WTC11 (cell line): ENCODE measurements at regions not wholly inside any gene's neighbourhood (a gene's known extent, or its start where the extent isn't known, plus 50 kb on each side); places are given as distances from the start of the nearest gene placed in this dataset.

ENCODE experiments used
- ATAC-seq: fragments of 200-7000 bp; cut with Tn5 transposase; 2 replicates; pipeline ENCODE4 v1.10.0; 2021; ENCODE audit warnings: mild to moderate bottlenecking, moderate library complexity
- CTCF ChIA-PET: fragments of 300-600 bp; sonication (Branson Sonifier 250); formaldehyde crosslinking; loops from one replicate; lab custom pipeline; 2021; ENCODE audit warnings: antibody characterized with exemption; lab: Charles Lee
- POLR2A ChIA-PET: fragments of 350-600 bp; sonication (Branson Sonifier 250); formaldehyde crosslinking; loops from one replicate; lab custom pipeline; 2021; ENCODE audit warnings: antibody characterized with exemption; lab: Charles Lee
- DNase-seq: peaks from one replicate; pipeline ENCODE4 v3.0.0; 2021; ENCODE audit warnings: low spot score
- H3K27ac Mint-ChIP-seq: 2 replicates; pipeline ENCODE4 v1.8.0; 2021; ENCODE audit warnings: mixed read lengths
- H3K27me3 Mint-ChIP-seq: 2 replicates; pipeline ENCODE4 v1.8.0; 2021; ENCODE audit warnings: low read depth, mild to moderate bottlenecking, moderate library complexity, mixed read lengths
- H3K36me3 Mint-ChIP-seq: 2 replicates; pipeline ENCODE4 v1.8.0; 2021; ENCODE audit warnings: mixed read lengths
- H3K4me1 Mint-ChIP-seq: 2 replicates; pipeline ENCODE4 v1.8.0; 2022; ENCODE audit warnings: mixed read lengths
- H3K4me3 Mint-ChIP-seq: 2 replicates; pipeline ENCODE4 v1.8.0; 2021; ENCODE audit warnings: mild to moderate bottlenecking, moderate library complexity, mixed read lengths
- H3K9me3 Mint-ChIP-seq: 2 replicates; pipeline ENCODE4 v1.8.0; 2021; ENCODE audit warnings: mixed read lengths
- ATF3 ChIP-seq: sonication (generic); formaldehyde crosslinking; conservative IDR thresholded peaks from 2 replicates; pipeline ENCODE4 v1.8.1; 2022; ENCODE audit warnings: mild to moderate bottlenecking, missing genetic modification reagents
- CBFB ChIP-seq: sonication (generic); formaldehyde crosslinking; IDR thresholded peaks from 2 replicates; pipeline ENCODE4 v1.8.1; 2022; ENCODE audit warnings: mild to moderate bottlenecking, low read depth, missing genetic modification reagents
- ESRRA ChIP-seq: sonication (generic); formaldehyde crosslinking; IDR thresholded peaks from 2 replicates; pipeline ENCODE4 v1.8.1; 2022; ENCODE audit warnings: mild to moderate bottlenecking, missing genetic modification reagents, borderline replicate concordance
- FOXK1 ChIP-seq: sonication (generic); formaldehyde crosslinking; IDR thresholded peaks from 2 replicates; pipeline ENCODE4 v1.8.0; 2022; ENCODE audit warnings: mild to moderate bottlenecking, moderate library complexity, missing genetic modification reagents
- IRF2 ChIP-seq: sonication (generic); formaldehyde crosslinking; IDR thresholded peaks from 2 replicates; pipeline ENCODE4 v1.8.0; 2022; ENCODE audit warnings: low read depth, missing genetic modification reagents, borderline replicate concordance
- JUN ChIP-seq: sonication (generic); formaldehyde crosslinking; IDR thresholded peaks from 2 replicates; pipeline ENCODE4 v1.8.0; 2023; ENCODE audit warnings: mild to moderate bottlenecking, missing genetic modification reagents
- MAX ChIP-seq: sonication (generic); formaldehyde crosslinking; IDR thresholded peaks from 2 replicates; pipeline ENCODE4 v1.8.0; 2022; ENCODE audit warnings: mild to moderate bottlenecking, missing genetic modification reagents
- MXD4 ChIP-seq: fragments of 250-450 bp; sonication (Bioruptor Pico); IDR thresholded peaks from 2 replicates; pipeline ENCODE4 v1.8.0; 2021; ENCODE audit warnings: mild to moderate bottlenecking, moderate library complexity, borderline replicate concordance
- PRRX2 ChIP-seq: fragments of 250-450 bp; sonication (Bioruptor Pico); IDR thresholded peaks from 2 replicates; pipeline ENCODE4 v1.8.0; 2021; ENCODE audit warnings: mild to moderate bottlenecking
- ZNF671 ChIP-seq: fragments of 250-450 bp; sonication (Bioruptor Pico); IDR thresholded peaks from 2 replicates; pipeline ENCODE4 v1.8.0; 2021; ENCODE audit warnings: mild to moderate bottlenecking
- TF ChIP-seq, protein P1 (sequence below): sonication (generic); formaldehyde crosslinking; IDR thresholded peaks from 2 replicates; pipeline ENCODE4 v1.8.1; 2023; ENCODE audit warnings: mild to moderate bottlenecking, missing genetic modification reagents
- TF ChIP-seq, protein P2 (sequence below): fragments of 250-450 bp; sonication (Bioruptor Pico); IDR thresholded peaks from 2 replicates; pipeline ENCODE4 v1.9.0; 2021; ENCODE audit warnings: moderate library complexity, mild to moderate bottlenecking, inconsistent platforms, borderline replicate concordance
- TF ChIP-seq, protein P3 (sequence below): fragments of 250-450 bp; sonication (Bioruptor Pico); IDR thresholded peaks from 2 replicates; pipeline ENCODE4 v1.8.0; 2021; ENCODE audit warnings: mild to moderate bottlenecking
- TF ChIP-seq, protein P4 (sequence below): sonication (generic); formaldehyde crosslinking; IDR thresholded peaks from 2 replicates; pipeline ENCODE4 v1.8.0; 2022; ENCODE audit warnings: mild to moderate bottlenecking, missing genetic modification reagents
- TF ChIP-seq, protein P5 (sequence below): fragments of 250-450 bp; sonication (Bioruptor Pico); conservative IDR thresholded peaks from 2 replicates; pipeline ENCODE4 v1.9.0; 2021; ENCODE audit warnings: mild to moderate bottlenecking
- TF ChIP-seq, protein P6 (sequence below): sonication (generic); formaldehyde crosslinking; IDR thresholded peaks from 2 replicates; pipeline ENCODE4 v1.8.1; 2023; ENCODE audit warnings: mild to moderate bottlenecking, moderate library complexity, missing genetic modification reagents
- TF ChIP-seq, protein P7 (sequence below): sonication (generic); formaldehyde crosslinking; IDR thresholded peaks from 2 replicates; pipeline ENCODE4 v1.8.1; 2023; ENCODE audit warnings: mild to moderate bottlenecking, missing genetic modification reagents

DNA sequence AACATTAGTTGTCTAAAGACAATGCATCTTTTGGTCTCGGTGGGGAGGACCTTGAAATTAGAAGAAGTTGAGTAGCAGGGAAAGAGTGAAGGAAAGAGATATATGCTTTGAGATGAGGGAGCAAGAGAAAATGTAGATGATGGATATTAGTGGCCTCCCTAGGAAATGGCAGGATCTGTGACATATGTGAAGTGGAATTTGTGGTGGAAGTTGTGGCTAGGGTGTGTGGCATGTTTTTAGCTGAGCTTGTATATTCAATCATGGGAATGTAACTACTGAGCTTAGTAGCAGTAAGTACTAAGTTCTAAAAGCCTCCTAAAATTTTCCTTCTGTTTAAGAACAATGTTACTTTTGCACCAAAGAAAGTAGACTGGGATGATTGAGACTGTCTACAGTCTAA lies 382.8 kb upstream of the CTSO start:
- H3K9me3 Mint-ChIP-seq: no peaks in the 10 kb centered on the region; the same call in 1 of the 2 replicates
- ChIA-PET POLR2A (no interaction called here), CTCF (interaction anchor here (0.7 kb wide), 1 partner anchor 42 kb away, joined by 4 read pairs; no protein-coding TSS in a partner anchor)
- H3K27me3 Mint-ChIP-seq: no peaks in the 10 kb centered on the region; the same call in 1 of the 2 replicates
- H3K4me1 Mint-ChIP-seq: peaks cover 14% of the 10 kb centered on the region
- H3K4me3 Mint-ChIP-seq: no peak overlapping the region
- ATAC-seq (no peak), DNase-seq (no peak)
- H3K36me3 Mint-ChIP-seq: no peaks in the 10 kb centered on the region
- TF ChIP-seq FOXK1 (CRISPR knock-in tag) (no peak), CBFB (CRISPR knock-in tag) (no peak), IRF2 (no peak), ATF3 (no peak)
- TF ChIP-seq, protein P1, sequence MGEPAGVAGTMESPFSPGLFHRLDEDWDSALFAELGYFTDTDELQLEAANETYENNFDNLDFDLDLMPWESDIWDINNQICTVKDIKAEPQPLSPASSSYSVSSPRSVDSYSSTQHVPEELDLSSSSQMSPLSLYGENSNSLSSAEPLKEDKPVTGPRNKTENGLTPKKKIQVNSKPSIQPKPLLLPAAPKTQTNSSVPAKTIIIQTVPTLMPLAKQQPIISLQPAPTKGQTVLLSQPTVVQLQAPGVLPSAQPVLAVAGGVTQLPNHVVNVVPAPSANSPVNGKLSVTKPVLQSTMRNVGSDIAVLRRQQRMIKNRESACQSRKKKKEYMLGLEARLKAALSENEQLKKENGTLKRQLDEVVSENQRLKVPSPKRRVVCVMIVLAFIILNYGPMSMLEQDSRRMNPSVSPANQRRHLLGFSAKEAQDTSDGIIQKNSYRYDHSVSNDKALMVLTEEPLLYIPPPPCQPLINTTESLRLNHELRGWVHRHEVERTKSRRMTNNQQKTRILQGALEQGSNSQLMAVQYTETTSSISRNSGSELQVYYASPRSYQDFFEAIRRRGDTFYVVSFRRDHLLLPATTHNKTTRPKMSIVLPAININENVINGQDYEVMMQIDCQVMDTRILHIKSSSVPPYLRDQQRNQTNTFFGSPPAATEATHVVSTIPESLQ (CRISPR knock-in tag): no peak
- TF ChIP-seq, protein P2, sequence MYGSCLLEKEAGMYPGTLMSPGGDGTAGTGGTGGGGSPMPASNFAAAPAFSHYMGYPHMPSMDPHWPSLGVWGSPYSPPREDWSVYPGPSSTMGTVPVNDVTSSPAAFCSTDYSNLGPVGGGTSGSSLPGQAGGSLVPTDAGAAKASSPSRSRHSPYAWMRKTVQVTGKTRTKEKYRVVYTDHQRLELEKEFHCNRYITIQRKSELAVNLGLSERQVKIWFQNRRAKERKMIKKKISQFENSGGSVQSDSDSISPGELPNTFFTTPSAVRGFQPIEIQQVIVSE (CRISPR knock-in tag): no peak
- TF ChIP-seq, protein P3, sequence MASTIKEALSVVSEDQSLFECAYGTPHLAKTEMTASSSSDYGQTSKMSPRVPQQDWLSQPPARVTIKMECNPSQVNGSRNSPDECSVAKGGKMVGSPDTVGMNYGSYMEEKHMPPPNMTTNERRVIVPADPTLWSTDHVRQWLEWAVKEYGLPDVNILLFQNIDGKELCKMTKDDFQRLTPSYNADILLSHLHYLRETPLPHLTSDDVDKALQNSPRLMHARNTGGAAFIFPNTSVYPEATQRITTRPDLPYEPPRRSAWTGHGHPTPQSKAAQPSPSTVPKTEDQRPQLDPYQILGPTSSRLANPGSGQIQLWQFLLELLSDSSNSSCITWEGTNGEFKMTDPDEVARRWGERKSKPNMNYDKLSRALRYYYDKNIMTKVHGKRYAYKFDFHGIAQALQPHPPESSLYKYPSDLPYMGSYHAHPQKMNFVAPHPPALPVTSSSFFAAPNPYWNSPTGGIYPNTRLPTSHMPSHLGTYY (CRISPR knock-in tag): no peak
- TF ChIP-seq, protein P4, sequence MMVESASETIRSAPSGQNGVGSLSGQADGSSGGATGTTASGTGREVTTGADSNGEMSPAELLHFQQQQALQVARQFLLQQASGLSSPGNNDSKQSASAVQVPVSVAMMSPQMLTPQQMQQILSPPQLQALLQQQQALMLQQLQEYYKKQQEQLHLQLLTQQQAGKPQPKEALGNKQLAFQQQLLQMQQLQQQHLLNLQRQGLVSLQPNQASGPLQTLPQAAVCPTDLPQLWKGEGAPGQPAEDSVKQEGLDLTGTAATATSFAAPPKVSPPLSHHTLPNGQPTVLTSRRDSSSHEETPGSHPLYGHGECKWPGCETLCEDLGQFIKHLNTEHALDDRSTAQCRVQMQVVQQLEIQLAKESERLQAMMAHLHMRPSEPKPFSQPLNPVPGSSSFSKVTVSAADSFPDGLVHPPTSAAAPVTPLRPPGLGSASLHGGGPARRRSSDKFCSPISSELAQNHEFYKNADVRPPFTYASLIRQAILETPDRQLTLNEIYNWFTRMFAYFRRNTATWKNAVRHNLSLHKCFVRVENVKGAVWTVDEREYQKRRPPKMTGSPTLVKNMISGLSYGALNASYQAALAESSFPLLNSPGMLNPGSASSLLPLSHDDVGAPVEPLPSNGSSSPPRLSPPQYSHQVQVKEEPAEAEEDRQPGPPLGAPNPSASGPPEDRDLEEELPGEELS (CRISPR knock-in tag): no peak
- TF ChIP-seq, protein P5, sequence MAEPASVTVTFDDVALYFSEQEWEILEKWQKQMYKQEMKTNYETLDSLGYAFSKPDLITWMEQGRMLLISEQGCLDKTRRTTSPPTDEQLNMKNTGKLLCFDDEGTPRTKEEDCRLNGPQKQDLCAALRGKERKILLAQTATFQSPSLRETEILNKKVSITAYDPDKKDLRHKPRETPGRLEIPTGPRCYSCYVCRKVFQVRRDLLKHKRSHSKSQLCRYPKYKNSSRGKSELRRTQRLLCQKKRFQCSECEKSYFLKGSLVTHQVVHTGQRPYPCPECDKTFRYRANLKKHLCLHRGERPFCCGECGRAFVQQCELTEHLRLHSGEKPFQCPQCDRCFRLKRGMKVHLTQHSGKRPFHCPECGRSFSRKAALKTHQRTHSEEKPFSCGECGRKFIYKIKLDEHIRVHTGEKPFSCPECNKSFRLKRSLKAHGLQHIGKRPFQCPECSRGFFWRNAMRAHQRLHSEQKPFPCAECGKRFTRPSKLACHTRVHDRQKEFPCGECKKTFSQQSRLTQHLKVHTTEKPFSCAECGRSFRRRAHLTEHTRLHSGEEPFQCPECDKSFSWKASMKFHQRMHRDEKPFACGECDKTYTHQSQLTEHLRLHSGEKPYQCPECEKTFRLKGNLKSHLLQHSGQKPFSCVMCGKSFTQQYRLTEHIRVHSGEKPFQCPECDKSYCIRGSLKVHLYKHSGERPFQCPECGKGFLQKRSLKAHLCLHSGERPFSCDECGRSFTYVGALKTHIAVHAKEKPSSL: no peak
- TF ChIP-seq, protein P6, sequence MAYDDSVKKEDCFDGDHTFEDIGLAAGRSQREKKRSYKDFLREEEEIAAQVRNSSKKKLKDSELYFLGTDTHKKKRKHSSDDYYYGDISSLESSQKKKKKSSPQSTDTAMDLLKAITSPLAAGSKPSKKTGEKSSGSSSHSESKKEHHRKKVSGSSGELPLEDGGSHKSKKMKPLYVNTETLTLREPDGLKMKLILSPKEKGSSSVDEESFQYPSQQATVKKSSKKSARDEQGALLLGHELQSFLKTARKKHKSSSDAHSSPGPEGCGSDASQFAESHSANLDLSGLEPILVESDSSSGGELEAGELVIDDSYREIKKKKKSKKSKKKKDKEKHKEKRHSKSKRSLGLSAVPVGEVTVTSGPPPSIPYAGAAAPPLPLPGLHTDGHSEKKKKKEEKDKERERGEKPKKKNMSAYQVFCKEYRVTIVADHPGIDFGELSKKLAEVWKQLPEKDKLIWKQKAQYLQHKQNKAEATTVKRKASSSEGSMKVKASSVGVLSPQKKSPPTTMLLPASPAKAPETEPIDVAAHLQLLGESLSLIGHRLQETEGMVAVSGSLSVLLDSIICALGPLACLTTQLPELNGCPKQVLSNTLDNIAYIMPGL (CRISPR knock-in tag): no peak
- H3K27ac Mint-ChIP-seq: no peak overlapping the region

GRCh38 chr4:156335721-156336120 lies 382.1 kb upstream of the CTSO start:
- POLR2A ChIA-PET: interaction anchor here (0.6 kb wide), 1 partner anchor 1591 kb away, joined by 7 read pairs; no protein-coding TSS in a partner anchor
- Mint-ChIP-seq H3K36me3 (no peaks in the 10 kb centered on the region), H3K27me3 (no peaks in the 10 kb centered on the region; the same call in 1 of the 2 replicates), H3K4me1 (peaks cover 14% of the 10 kb centered on the region), H3K4me3 (no peak overlapping the region), H3K9me3 (no peaks in the 10 kb centered on the region; the same call in 1 of the 2 replicates), H3K27ac (no peak overlapping the region)
- no peak for DNase-seq
- CTCF ChIA-PET: no interaction called here
- ATAC-seq: no peak
- TF ChIP-seq MAX (CRISPR knock-in tag): no peak
- TF ChIP-seq, protein P1 (CRISPR knock-in tag): no peak
- TF ChIP-seq, protein P5: no peak
- no peak for TF ChIP-seq JUN (CRISPR knock-in tag)
- no peak for TF ChIP-seq MXD4 (CRISPR knock-in tag)
- TF ChIP-seq PRRX2 (CRISPR knock-in tag): no peak
- no peak for TF ChIP-seq ZNF671 (CRISPR knock-in tag)
- TF ChIP-seq ESRRA (CRISPR knock-in tag): no peak
- TF ChIP-seq, protein P7, sequence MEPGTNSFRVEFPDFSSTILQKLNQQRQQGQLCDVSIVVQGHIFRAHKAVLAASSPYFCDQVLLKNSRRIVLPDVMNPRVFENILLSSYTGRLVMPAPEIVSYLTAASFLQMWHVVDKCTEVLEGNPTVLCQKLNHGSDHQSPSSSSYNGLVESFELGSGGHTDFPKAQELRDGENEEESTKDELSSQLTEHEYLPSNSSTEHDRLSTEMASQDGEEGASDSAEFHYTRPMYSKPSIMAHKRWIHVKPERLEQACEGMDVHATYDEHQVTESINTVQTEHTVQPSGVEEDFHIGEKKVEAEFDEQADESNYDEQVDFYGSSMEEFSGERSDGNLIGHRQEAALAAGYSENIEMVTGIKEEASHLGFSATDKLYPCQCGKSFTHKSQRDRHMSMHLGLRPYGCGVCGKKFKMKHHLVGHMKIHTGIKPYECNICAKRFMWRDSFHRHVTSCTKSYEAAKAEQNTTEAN: no peak
